ENCODE measurements at regions not wholly inside any gene's neighbourhood (a gene's known extent, or its start where the extent isn't known, plus 50 kb on each side); places are given as distances from the start of the nearest gene placed in this dataset.

- TF ChIP-seq CTCF (IDR thresholded peaks at IDR 0.05; ENCODE audit: control extremely low read depth in 1 of 3, insufficient read depth in 1 of 3, low read depth in 1 of 3, low read length in 3 of 3) (no peak), SP1 (IDR thresholded peaks at IDR 0.05; ENCODE audit: low read depth, low read length) (no peak), JUND (IDR thresholded peaks at IDR 0.05; ENCODE audit: low read length) (no peak), SIX5 (IDR thresholded peaks at IDR 0.05; ENCODE audit: low read depth, low read length) (no peak), POLR2AphosphoS5 (IDR thresholded peaks at IDR 0.05; ENCODE audit: low read depth, low read length) (no peak), RAD21 (IDR thresholded peaks at IDR 0.05 in 1 of 2, conservative IDR thresholded peaks at IDR 0.05 in 1 of 2; ENCODE audit: low read depth in 2 of 2, low read length in 2 of 2) (no peak)
These were observed 84.5 kb upstream of the NTRK3 start (continued) for GRCh38 chr15:88341006-88341405.
